DND-41 (cell line): ENCODE measurements at regions not wholly inside any gene's neighbourhood (a gene's known extent, or its start where the extent isn't known, plus 50 kb on each side); places are given as distances from the start of the nearest gene placed in this dataset.

Source experiments
- CTCF ChIP-seq: IDR thresholded peaks from 2 replicates; pipeline ENCODE4 v1.5.1; 2012; ENCODE audit warnings: borderline replicate concordance, low read length, moderate library complexity, mild to moderate bottlenecking; ENCODE audit not compliant: poor library complexity, severe bottlenecking; ENCODE audit errors: extremely low read depth
- EZH2 ChIP-seq: IDR thresholded peaks from 3 replicates; pipeline ENCODE4 v1.6.1; 2012; ENCODE audit warnings: borderline replicate concordance, low read depth, mild to moderate bottlenecking, moderate library complexity, low read length, inconsistent platforms; ENCODE audit not compliant: severe bottlenecking

DNA sequence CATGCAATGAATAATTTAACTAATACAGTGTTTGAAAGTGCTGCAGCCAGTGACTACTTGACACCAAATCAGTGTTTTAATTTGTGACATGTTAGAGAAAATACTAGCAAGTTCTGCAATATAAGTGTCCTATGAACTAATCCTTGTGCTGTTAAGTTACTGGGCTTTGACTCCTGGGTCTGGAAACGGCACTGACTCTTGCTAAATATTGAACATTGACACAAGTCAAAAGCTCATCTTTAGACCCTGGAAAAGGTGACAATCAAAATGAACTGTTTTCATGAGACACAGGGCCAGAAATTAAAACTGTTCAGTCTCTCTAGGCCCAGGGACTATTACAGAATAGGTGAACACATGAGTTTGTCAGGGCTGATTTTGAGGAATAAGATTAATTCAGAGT is 268.1 kb downstream of the IPO8 start:
- no peak for TF ChIP-seq EZH2
- no peak for TF ChIP-seq CTCF
